ENCODE measurements at regions not wholly inside any gene's neighbourhood (a gene's known extent, or its start where the extent isn't known, plus 50 kb on each side); places are given as distances from the start of the nearest gene placed in this dataset.
"Not testable (repeated sequence)": the region's sequence is repeated elsewhere in the genome, so short reads cannot be mapped to it uniquely, and the experiment has no call there.

GRCh38 chr13:65336087-65336749 lies 1893.9 kb downstream of the PCDH9 start:
- TF ChIP-seq CTCF (IDR thresholded peaks at IDR 0.05): no peak
- DNase-seq: no peak

DNA sequence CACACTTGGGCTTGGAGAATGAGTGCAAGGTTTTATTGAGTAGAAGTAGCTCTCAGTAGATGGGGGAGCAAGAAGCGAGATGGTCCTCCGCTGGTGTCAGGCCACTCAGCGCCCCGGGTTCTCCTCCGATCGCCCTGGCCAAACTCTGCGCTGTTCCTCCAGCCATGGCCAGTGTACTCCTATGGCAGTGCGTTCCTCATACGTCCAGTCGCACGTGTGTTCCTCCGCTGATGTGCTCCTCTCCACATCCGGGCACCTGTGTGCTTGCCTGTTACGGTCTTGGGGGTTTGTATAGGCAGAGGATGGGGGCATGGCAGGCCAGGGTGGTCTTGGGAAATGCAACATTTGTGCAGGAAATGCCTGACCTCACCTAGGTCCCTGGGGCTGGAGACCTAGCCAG lies 1899.4 kb downstream of the PCDH9 start:
- Histone ChIP-seq H3K4me3 (no peak overlapping the region), H3K4me1 (no peaks in the 10 kb centered on the region), H3K36me3 (no peaks in the 10 kb centered on the region), H3K9me3 (no peaks in the 10 kb centered on the region), H3K27ac (no peak overlapping the region), H3K27me3 (ENCODE audit: low read depth) (no peaks in the 10 kb centered on the region)
- no peak for TF ChIP-seq CTCF (IDR thresholded peaks at IDR 0.05)
- DNase-seq (no peak), ATAC-seq (no peak)
- intact Hi-C loops (cut with DNase I): no loop called here

More at GRCh38 chr13:65336087-65336749, 1893.9 kb downstream of the PCDH9 start:
- no peaks in the 10 kb centered on the region for H3K9me3 ChIP-seq
- ATAC-seq: peak in 1 of 2 donors; percentile 34
- intact Hi-C loops (cut with DNase I): no loop called here
- no peaks in the 10 kb centered on the region for H3K27me3 ChIP-seq (ENCODE audit: low read depth)
- H3K27ac ChIP-seq: no peak overlapping the region
- H3K4me3 ChIP-seq: no peak overlapping the region
- no peaks in the 10 kb centered on the region for H3K36me3 ChIP-seq
- H3K4me1 ChIP-seq: no peaks in the 10 kb centered on the region

- no peak for ATAC-seq
- no peak overlapping the region for H3K27ac ChIP-seq
- H3K4me1 ChIP-seq: no peaks in the 10 kb centered on the region
- no peak for DNase-seq
- no peak overlapping the region for H3K4me3 ChIP-seq
- no peak for TF ChIP-seq CTCF (IDR thresholded peaks at IDR 0.05)
- no peaks in the 10 kb centered on the region for H3K27me3 ChIP-seq (ENCODE audit: low read depth)
- no peaks in the 10 kb centered on the region for H3K9me3 ChIP-seq
- H3K36me3 ChIP-seq: no peaks in the 10 kb centered on the region
- intact Hi-C loops (cut with DNase I): no loop called here
Observed at GRCh38 chr13:65330287-65330686, 1899.8 kb downstream of the PCDH9 start.

- H3K4me3 ChIP-seq; DNase-seq; H3K36me3 ChIP-seq; ATAC-seq; H3K4me1 ChIP-seq; H3K27me3 ChIP-seq (ENCODE audit: low read depth); H3K9me3 ChIP-seq; intact Hi-C loops (cut with DNase I); H3K27ac ChIP-seq: not testable (repeated sequence)
Observed at GRCh38 chr13:65323192-65323591, 1906.9 kb downstream of the PCDH9 start.

GRCh38 chr13:65321423-65321822 lies 1908.7 kb downstream of the PCDH9 start:
- H3K9me3 ChIP-seq; H3K4me1 ChIP-seq; H3K27me3 ChIP-seq (ENCODE audit: low read depth); DNase-seq; H3K4me3 ChIP-seq; H3K36me3 ChIP-seq; H3K27ac ChIP-seq; intact Hi-C loops (cut with DNase I); ATAC-seq: not testable (repeated sequence)

DNA sequence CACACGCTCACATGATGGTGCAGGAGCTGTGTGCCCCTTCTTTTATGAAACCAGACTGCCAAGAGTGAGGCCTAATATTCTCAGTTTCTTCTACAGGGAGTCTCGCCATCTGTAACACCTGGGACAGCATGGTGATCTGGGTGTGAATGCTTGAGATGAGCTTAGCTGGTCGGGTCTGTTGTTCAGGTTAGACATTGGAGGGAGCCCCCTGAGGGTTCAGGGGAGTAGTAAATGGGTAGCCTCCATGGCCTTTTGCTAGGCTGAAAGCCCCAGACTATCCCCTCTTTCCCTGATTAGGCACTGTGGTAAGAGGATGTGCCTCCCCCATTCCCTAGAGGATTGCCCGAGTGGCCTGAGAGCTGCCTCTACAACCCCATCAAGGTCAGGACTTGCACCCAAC lies 1916.1 kb downstream of the PCDH9 start:
- ATAC-seq (peak in 1 of 2 donors; percentile 11), DNase-seq (no peak)
- Histone ChIP-seq H3K9me3 (peaks cover 3% of the 10 kb centered on the region), H3K36me3 (no peaks in the 10 kb centered on the region), H3K4me1 (no peaks in the 10 kb centered on the region), H3K27ac (no peak overlapping the region), H3K4me3 (no peak overlapping the region), H3K27me3 (ENCODE audit: low read depth) (no peaks in the 10 kb centered on the region)
- intact Hi-C loops (cut with DNase I): no loop called here
- no peak for TF ChIP-seq CTCF (IDR thresholded peaks at IDR 0.05)

Measured in lower lobe of right lung (tissue), 2 donors.